ENCODE measurements at regions not wholly inside any gene's neighbourhood (a gene's known extent, or its start where the extent isn't known, plus 50 kb on each side); places are given as distances from the start of the nearest gene placed in this dataset.

- Histone ChIP-seq H3K27me3 (peaks cover 3% of the 10 kb centered on the region; the same call in 1 of the 2 replicates), H3K9me3 (replicated peaks) (no peaks in the 10 kb centered on the region), H3K36me3 (no peaks in the 10 kb centered on the region), H3K4me3 (no peak overlapping the region), H3K27ac (no peak overlapping the region), H3K4me1 (no peaks in the 10 kb centered on the region)
- no peak for DNase-seq
Observed at GRCh38 chr4:81769244-81769643, 297.5 kb upstream of the RASGEF1B start.

GRCh38 chr4:81758574-81759264, 287.0 kb upstream of the RASGEF1B start:
- Histone ChIP-seq H3K4me3 (no peak overlapping the region), H3K27me3 (peaks cover 3% of the 10 kb centered on the region; the same call in 1 of the 2 replicates)

GRCh38 chr4:81757691-81758090, 286.0 kb upstream of the RASGEF1B start:
- Histone ChIP-seq H3K4me3 (no peak overlapping the region), H3K9me3 (replicated peaks) (no peaks in the 10 kb centered on the region), H3K4me1 (no peaks in the 10 kb centered on the region), H3K36me3 (no peaks in the 10 kb centered on the region), H3K27me3 (peaks cover 3% of the 10 kb centered on the region; the same call in 1 of the 2 replicates), H3K27ac (no peak overlapping the region)
- DNase-seq, result no peak

More at GRCh38 chr4:81758574-81759264, 287.0 kb upstream of the RASGEF1B start:
- no peak overlapping the region for H3K27ac ChIP-seq
- DNase-seq, result no peak
- no peaks in the 10 kb centered on the region for H3K9me3 ChIP-seq (replicated peaks)
- H3K36me3 ChIP-seq, result no peaks in the 10 kb centered on the region
- H3K4me1 ChIP-seq, result no peaks in the 10 kb centered on the region

GRCh38 chr4:81756973-81757372, 285.3 kb upstream of the RASGEF1B start:
- Histone ChIP-seq H3K36me3 (no peaks in the 10 kb centered on the region), H3K4me3 (no peak overlapping the region), H3K27me3 (peaks cover 3% of the 10 kb centered on the region; the same call in 1 of the 2 replicates), H3K4me1 (no peaks in the 10 kb centered on the region), H3K9me3 (replicated peaks) (no peaks in the 10 kb centered on the region), H3K27ac (no peak overlapping the region)
- no peak for DNase-seq

- Histone ChIP-seq H3K27ac (no peak overlapping the region), H3K27me3 (no peaks in the 10 kb centered on the region), H3K4me1 (no peaks in the 10 kb centered on the region), H3K36me3 (no peaks in the 10 kb centered on the region), H3K9me3 (replicated peaks) (no peaks in the 10 kb centered on the region), H3K4me3 (no peak overlapping the region)
- DNase-seq, result no peak
Observed at GRCh38 chr4:81756042-81756441, 284.3 kb upstream of the RASGEF1B start.

- no peak overlapping the region for H3K27ac ChIP-seq
- H3K27me3 ChIP-seq, result no peaks in the 10 kb centered on the region; the same call in 1 of the 2 replicates
- H3K9me3 ChIP-seq (replicated peaks), result no peaks in the 10 kb centered on the region
- no peak overlapping the region for H3K4me3 ChIP-seq
- no peak for DNase-seq
- no peaks in the 10 kb centered on the region for H3K36me3 ChIP-seq
- no peaks in the 10 kb centered on the region for H3K4me1 ChIP-seq
Observed at GRCh38 chr4:81754169-81754568, 282.5 kb upstream of the RASGEF1B start.

GRCh38 chr4:81751531-81752289, 280.0 kb upstream of the RASGEF1B start:
- no peak for DNase-seq
- Histone ChIP-seq H3K4me1 (no peaks in the 10 kb centered on the region), H3K27ac (no peak overlapping the region), H3K36me3 (no peaks in the 10 kb centered on the region), H3K9me3 (replicated peaks) (no peaks in the 10 kb centered on the region), H3K27me3 (no peaks in the 10 kb centered on the region; the same call in 1 of the 2 replicates), H3K4me3 (no peak overlapping the region)

- no peak overlapping the region for H3K27ac ChIP-seq
- H3K9me3 ChIP-seq (replicated peaks), result no peaks in the 10 kb centered on the region
- no peaks in the 10 kb centered on the region for H3K36me3 ChIP-seq
- no peaks in the 10 kb centered on the region for H3K4me1 ChIP-seq
- DNase-seq, result no peak
- H3K27me3 ChIP-seq, result no peaks in the 10 kb centered on the region; the same call in 1 of the 2 replicates
- no peak overlapping the region for H3K4me3 ChIP-seq
Observed at GRCh38 chr4:81747242-81747930, 275.7 kb upstream of the RASGEF1B start.

- Histone ChIP-seq H3K27ac (no peak overlapping the region), H3K4me1 (no peaks in the 10 kb centered on the region), H3K4me3 (no peak overlapping the region), H3K27me3 (no peaks in the 10 kb centered on the region; the same call in 1 of the 2 replicates), H3K9me3 (replicated peaks) (no peaks in the 10 kb centered on the region), H3K36me3 (no peaks in the 10 kb centered on the region)
- no peak for DNase-seq
Observed at GRCh38 chr4:81746773-81747172, 275.1 kb upstream of the RASGEF1B start.

- no peak overlapping the region for H3K27ac ChIP-seq
- H3K4me1 ChIP-seq, result no peaks in the 10 kb centered on the region
- H3K9me3 ChIP-seq (replicated peaks), result no peaks in the 10 kb centered on the region
- no peaks in the 10 kb centered on the region; the same call in 1 of the 2 replicates for H3K27me3 ChIP-seq
- no peak overlapping the region for H3K4me3 ChIP-seq
- DNase-seq, result no peak
- no peaks in the 10 kb centered on the region for H3K36me3 ChIP-seq
Observed at GRCh38 chr4:81746071-81746470, 274.4 kb upstream of the RASGEF1B start.

- Histone ChIP-seq H3K36me3 (no peaks in the 10 kb centered on the region), H3K4me3 (no peak overlapping the region), H3K4me1 (no peaks in the 10 kb centered on the region), H3K27me3 (no peaks in the 10 kb centered on the region), H3K9me3 (replicated peaks) (no peaks in the 10 kb centered on the region), H3K27ac (no peak overlapping the region)
- DNase-seq, result no peak
Observed at GRCh38 chr4:81745050-81745449, 273.3 kb upstream of the RASGEF1B start.

GRCh38 chr4:81743731-81744435, 272.2 kb upstream of the RASGEF1B start:
- Histone ChIP-seq H3K9me3 (replicated peaks) (no peaks in the 10 kb centered on the region), H3K27ac (no peak overlapping the region), H3K4me1 (no peaks in the 10 kb centered on the region), H3K27me3 (peaks cover 5% of the 10 kb centered on the region; the same call in 1 of the 2 replicates), H3K36me3 (no peaks in the 10 kb centered on the region), H3K4me3 (no peak overlapping the region)
- DNase-seq, result no peak

GRCh38 chr4:81740487-81740886, 268.8 kb upstream of the RASGEF1B start:
- Histone ChIP-seq H3K27ac (no peak overlapping the region), H3K27me3 (peaks cover 5% of the 10 kb centered on the region; the same call in 1 of the 2 replicates), H3K9me3 (replicated peaks) (no peaks in the 10 kb centered on the region), H3K4me1 (no peaks in the 10 kb centered on the region), H3K4me3 (no peak overlapping the region), H3K36me3 (no peaks in the 10 kb centered on the region)
- no peak for DNase-seq

- no peaks in the 10 kb centered on the region for H3K9me3 ChIP-seq (replicated peaks)
Observed at GRCh38 chr4:81738891-81739290, 267.2 kb upstream of the RASGEF1B start.

More at GRCh38 chr4:81738891-81739290, 267.2 kb upstream of the RASGEF1B start:
- no peak for DNase-seq
- no peaks in the 10 kb centered on the region for H3K36me3 ChIP-seq
- H3K4me3 ChIP-seq, result no peak overlapping the region
- peaks cover 5% of the 10 kb centered on the region; the same call in 1 of the 2 replicates for H3K27me3 ChIP-seq
- no peak overlapping the region for H3K27ac ChIP-seq
- no peaks in the 10 kb centered on the region for H3K4me1 ChIP-seq
